ENCODE measurements at regions not wholly inside any gene's neighbourhood (a gene's known extent, or its start where the extent isn't known, plus 50 kb on each side); places are given as distances from the start of the nearest gene placed in this dataset.
"Not testable (repeated sequence)": the region's sequence is repeated elsewhere in the genome, so short reads cannot be mapped to it uniquely, and the experiment has no call there.

DNA sequence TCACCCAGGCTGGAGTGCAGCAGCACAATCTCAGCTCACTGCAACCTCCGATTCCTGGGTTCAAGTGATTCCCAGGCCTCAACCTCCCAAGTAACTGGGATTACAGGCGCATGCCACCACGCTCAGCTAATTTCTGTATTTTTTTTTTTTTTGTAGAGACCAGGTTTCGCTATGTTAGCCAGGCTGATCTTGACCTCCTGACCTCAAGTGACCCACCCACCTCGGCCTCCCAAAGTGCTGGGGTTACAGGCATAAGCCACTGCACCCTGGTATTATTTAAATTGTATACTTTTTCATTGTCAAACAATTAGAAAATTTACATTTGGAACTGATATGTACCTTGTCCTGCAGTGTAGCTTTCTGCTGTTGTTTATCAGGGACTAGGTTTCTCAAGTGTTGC, 111.3 kb upstream of the ZSWIM2 start:
- ATAC-seq; H3K27me3 Mint-ChIP-seq (ENCODE audit: low read depth); H3K4me1 Mint-ChIP-seq (ENCODE audit: low read depth); DNase-seq; H3K36me3 Mint-ChIP-seq (ENCODE audit: insufficient read depth); H3K4me3 Mint-ChIP-seq; H3K9me3 Mint-ChIP-seq: not testable (repeated sequence)

DNA sequence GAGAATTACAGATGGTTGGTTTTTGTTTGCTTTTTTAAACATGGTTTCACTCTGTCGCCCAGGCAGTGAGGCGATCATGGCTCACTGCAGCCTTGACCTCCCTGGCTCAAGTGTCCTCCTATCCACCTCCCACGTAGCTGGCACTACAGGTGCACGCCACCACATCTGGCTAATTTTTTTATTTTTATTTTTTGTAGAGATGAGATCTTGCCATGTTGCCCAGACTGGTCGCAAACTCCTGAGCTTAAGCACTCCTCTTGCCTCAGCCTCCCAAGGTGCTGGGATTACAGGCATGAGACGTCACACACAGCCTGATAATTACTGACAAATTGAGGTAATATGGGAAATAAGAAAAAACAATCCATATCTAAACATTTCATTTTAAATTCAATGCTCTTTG, 110.5 kb upstream of the ZSWIM2 start:
- ATAC-seq, result no peak
- no peaks in the 10 kb centered on the region for H3K27me3 Mint-ChIP-seq (ENCODE audit: low read depth)
- H3K4me1 Mint-ChIP-seq (ENCODE audit: low read depth), result no peaks in the 10 kb centered on the region
- H3K4me3 Mint-ChIP-seq, result no peak overlapping the region
- no peak for DNase-seq
- no peaks in the 10 kb centered on the region for H3K9me3 Mint-ChIP-seq
- H3K36me3 Mint-ChIP-seq (ENCODE audit: insufficient read depth), result no peaks in the 10 kb centered on the region

GRCh38 chr2:186950694-186951093, 101.7 kb upstream of the ZSWIM2 start:
- ATAC-seq, result no peak
- Mint-ChIP-seq H3K27me3 (ENCODE audit: low read depth) (no peaks in the 10 kb centered on the region), H3K4me1 (ENCODE audit: low read depth) (peaks cover 9% of the 10 kb centered on the region), H3K36me3 (ENCODE audit: insufficient read depth) (no peaks in the 10 kb centered on the region), H3K9me3 (peaks cover 4% of the 10 kb centered on the region), H3K4me3 (no peak overlapping the region)
- no peak for DNase-seq

DNA sequence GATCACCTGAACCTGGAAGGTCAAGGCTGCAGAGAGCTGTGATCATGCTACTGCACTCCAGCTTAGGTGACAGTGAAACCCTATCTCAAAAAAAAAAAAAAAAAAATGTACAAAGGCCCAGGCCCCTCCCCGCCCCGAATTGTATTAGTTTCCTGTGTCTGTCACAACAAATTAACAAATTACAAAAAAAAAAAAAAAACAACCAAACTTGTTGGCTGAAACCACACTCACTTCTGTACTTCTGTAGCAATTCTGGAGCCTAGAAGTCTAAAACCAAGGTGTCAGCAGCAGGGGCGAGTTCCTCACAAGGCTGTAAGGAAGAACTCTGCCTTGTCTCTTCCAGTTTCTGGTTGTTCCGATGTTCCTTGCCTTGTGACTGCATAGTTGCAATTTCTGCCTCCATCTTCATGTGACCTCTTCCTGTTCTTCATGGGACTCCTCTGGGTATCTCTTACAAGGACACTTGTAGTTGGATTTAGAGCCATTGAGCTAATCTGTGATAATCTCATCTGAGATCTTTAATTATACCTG, 100.8 kb upstream of the ZSWIM2 start:
- Mint-ChIP-seq H3K27me3 (ENCODE audit: low read depth) (no peaks in the 10 kb centered on the region), H3K36me3 (ENCODE audit: insufficient read depth) (no peaks in the 10 kb centered on the region)

DNA sequence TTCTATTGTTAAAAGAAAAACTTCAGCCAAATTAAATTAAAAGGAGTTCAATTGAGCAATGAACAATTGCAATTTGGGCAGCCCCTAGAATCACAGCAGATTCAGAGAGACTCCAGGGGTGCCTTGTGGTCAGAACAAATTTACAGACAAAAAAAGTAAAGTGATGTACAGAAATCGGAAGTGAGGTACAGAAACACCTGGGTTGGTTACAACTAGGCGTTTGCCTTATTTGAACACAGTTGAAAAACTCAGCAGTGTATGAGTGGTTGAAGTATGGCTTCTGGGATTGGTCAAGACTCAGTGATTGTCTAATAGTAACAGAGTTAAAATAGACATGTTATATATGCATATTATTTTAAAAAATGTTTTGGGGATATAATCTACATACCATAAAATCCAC, 98.5 kb upstream of the ZSWIM2 start:
- Mint-ChIP-seq H3K4me1 (ENCODE audit: low read depth) (peaks cover 9% of the 10 kb centered on the region), H3K27me3 (ENCODE audit: low read depth) (no peaks in the 10 kb centered on the region), H3K36me3 (ENCODE audit: insufficient read depth) (no peaks in the 10 kb centered on the region), H3K4me3 (no peak overlapping the region), H3K9me3 (no peaks in the 10 kb centered on the region)
- ATAC-seq, result no peak
- no peak for DNase-seq

More for the DNA sequence above, 100.8 kb upstream of the ZSWIM2 start:
- peaks cover 9% of the 10 kb centered on the region for H3K4me1 Mint-ChIP-seq (ENCODE audit: low read depth)
- no peak overlapping the region for H3K4me3 Mint-ChIP-seq
- no peak for DNase-seq
- H3K9me3 Mint-ChIP-seq, result peaks cover 4% of the 10 kb centered on the region
- no peak for ATAC-seq

DNA sequence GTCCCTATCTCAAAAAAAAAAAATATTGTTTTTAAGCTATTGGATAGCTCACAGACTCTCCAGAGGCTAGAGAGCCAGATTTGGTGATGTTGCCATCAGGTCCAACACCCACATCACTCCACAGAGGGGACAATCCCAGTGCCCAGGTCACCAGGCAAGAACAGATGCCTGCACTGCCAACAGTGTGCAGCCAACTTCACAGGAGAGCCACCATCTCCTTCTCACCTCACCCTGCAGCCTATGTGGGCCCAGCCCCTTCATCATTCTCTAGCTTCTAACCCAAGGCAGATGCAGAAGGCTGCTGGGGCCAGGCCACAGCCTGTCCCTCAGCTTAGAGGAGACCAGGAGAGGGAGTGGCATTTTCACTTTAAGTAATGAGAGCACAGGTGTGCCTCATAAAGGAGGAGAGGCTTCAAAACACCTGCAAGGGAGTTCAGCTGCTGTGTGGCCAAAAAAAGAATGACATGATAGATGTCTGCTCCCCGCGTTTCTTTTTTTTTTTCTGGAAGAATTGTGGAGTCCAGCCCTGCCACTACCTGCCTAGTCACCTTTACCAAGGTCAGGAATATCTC, 98.0 kb upstream of the ZSWIM2 start:
- H3K9me3 Mint-ChIP-seq, result no peaks in the 10 kb centered on the region
- no peaks in the 10 kb centered on the region for H3K27me3 Mint-ChIP-seq (ENCODE audit: low read depth)
- no peak overlapping the region for H3K4me3 Mint-ChIP-seq
- ATAC-seq (no peak), DNase-seq (no peak)
- no peaks in the 10 kb centered on the region for H3K36me3 Mint-ChIP-seq (ENCODE audit: insufficient read depth)
- H3K4me1 Mint-ChIP-seq (ENCODE audit: low read depth), result peaks cover 9% of the 10 kb centered on the region

DNA sequence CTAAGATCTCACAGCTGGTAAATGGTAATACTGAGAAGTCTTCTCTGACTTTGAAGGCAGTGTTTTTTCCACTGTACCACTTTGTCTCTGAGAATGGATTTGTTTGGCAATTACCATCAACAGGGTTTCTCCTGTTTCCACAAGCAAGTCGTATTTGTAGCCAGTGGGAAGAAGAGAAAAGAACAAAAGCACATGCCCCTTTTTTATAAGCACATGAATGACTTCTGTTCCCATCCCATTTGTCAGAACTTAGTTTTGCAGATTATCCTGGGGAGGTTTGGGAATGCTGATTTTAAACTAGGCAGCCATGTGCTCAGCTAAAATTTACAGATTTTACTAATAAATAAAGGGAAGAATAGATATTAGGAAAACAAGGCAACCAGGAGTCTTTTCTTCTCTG, 92.9 kb upstream of the ZSWIM2 start:
- H3K36me3 Mint-ChIP-seq (ENCODE audit: insufficient read depth), result no peaks in the 10 kb centered on the region
- H3K4me3 Mint-ChIP-seq, result no peak overlapping the region
- ATAC-seq, result no peak
- no peaks in the 10 kb centered on the region for H3K4me1 Mint-ChIP-seq (ENCODE audit: low read depth)
- no peaks in the 10 kb centered on the region for H3K27me3 Mint-ChIP-seq (ENCODE audit: low read depth)
- no peaks in the 10 kb centered on the region for H3K9me3 Mint-ChIP-seq
- no peak for DNase-seq

DNA sequence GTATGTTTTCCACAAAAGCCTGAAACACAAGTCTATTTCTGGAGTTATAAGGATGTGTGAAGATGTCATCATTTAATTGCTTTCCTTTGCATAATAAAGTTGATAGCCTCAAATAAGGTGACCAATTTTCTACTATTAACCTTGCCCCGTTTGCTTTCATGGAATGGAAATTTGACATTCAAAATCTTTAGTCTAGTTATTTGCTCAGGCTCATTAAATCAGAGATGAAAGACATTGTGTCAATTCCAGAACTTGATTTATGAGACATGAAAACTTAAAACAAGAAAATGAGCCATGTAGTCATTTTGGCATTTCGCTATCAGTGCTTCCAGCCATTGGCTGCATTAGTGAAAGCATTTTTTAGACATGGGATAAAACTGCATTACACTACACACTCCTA, 91.5 kb upstream of the ZSWIM2 start:
- DNase-seq, result no peak
- H3K4me3 Mint-ChIP-seq, result no peak overlapping the region
- no peaks in the 10 kb centered on the region for H3K27me3 Mint-ChIP-seq (ENCODE audit: low read depth)
- no peaks in the 10 kb centered on the region for H3K36me3 Mint-ChIP-seq (ENCODE audit: insufficient read depth)
- no peak for ATAC-seq
- H3K4me1 Mint-ChIP-seq (ENCODE audit: low read depth), result no peaks in the 10 kb centered on the region
- H3K9me3 Mint-ChIP-seq, result no peaks in the 10 kb centered on the region

- Mint-ChIP-seq H3K4me3 (no peak overlapping the region), H3K9me3 (peaks cover 4% of the 10 kb centered on the region), H3K36me3 (ENCODE audit: insufficient read depth) (no peaks in the 10 kb centered on the region), H3K27me3 (ENCODE audit: low read depth) (peaks cover 2% of the 10 kb centered on the region), H3K4me1 (ENCODE audit: low read depth) (no peaks in the 10 kb centered on the region)
- ATAC-seq, result no peak
- DNase-seq, result no peak
Measured at GRCh38 chr2:186934420-186934819, 85.5 kb upstream of the ZSWIM2 start.

- H3K4me3 Mint-ChIP-seq, result no peak overlapping the region
- DNase-seq, result no peak
- ATAC-seq, result no peak
- H3K4me1 Mint-ChIP-seq (ENCODE audit: low read depth), result no peaks in the 10 kb centered on the region
- peaks cover 2% of the 10 kb centered on the region for H3K27me3 Mint-ChIP-seq (ENCODE audit: low read depth)
- H3K9me3 Mint-ChIP-seq, result peaks cover 4% of the 10 kb centered on the region
- no peaks in the 10 kb centered on the region for H3K36me3 Mint-ChIP-seq (ENCODE audit: insufficient read depth)
Measured at GRCh38 chr2:186927867-186928191, 78.9 kb upstream of the ZSWIM2 start.

GRCh38 chr2:186927185-186927866, 78.4 kb upstream of the ZSWIM2 start:
- Mint-ChIP-seq H3K9me3 (peaks cover 4% of the 10 kb centered on the region), H3K27me3 (ENCODE audit: low read depth) (peaks cover 2% of the 10 kb centered on the region), H3K4me3 (no peak overlapping the region), H3K4me1 (ENCODE audit: low read depth) (no peaks in the 10 kb centered on the region), H3K36me3 (ENCODE audit: insufficient read depth) (no peaks in the 10 kb centered on the region)
- ATAC-seq (no peak), DNase-seq (no peak)

- H3K36me3 Mint-ChIP-seq (ENCODE audit: insufficient read depth), result no peaks in the 10 kb centered on the region
- no peaks in the 10 kb centered on the region for H3K27me3 Mint-ChIP-seq (ENCODE audit: low read depth)
- DNase-seq, result no peak
- H3K9me3 Mint-ChIP-seq, result peaks cover 4% of the 10 kb centered on the region
- ATAC-seq, result no peak
- no peak overlapping the region for H3K4me3 Mint-ChIP-seq
- H3K4me1 Mint-ChIP-seq (ENCODE audit: low read depth), result no peaks in the 10 kb centered on the region
Measured at GRCh38 chr2:186925514-186925913, 76.5 kb upstream of the ZSWIM2 start.

DNA sequence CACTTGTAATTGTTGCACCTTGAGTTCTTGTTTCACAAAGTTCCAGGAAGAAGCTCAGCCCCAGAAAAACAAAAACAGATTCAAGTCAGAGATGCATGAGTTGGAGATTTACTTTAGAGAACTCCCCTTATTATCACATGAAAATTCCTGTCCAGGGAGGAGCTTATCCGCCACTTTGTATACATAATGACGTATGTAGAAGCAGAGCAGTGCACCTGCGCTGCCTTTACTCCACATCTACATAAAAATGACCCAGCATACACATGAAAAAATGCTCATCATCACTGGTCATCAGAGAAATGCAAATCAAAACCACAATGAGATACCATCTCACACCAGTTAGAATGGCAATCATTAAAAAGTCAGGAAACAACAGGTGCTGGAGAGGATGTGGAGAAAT, 73.3 kb upstream of the ZSWIM2 start:
- not testable (repeated sequence) for ATAC-seq; DNase-seq; H3K4me1 Mint-ChIP-seq (ENCODE audit: low read depth); H3K36me3 Mint-ChIP-seq (ENCODE audit: insufficient read depth); H3K9me3 Mint-ChIP-seq; H3K27me3 Mint-ChIP-seq (ENCODE audit: low read depth); H3K4me3 Mint-ChIP-seq

GRCh38 chr2:186919296-186919695, 70.3 kb upstream of the ZSWIM2 start:
- H3K36me3 Mint-ChIP-seq (ENCODE audit: insufficient read depth), result no peaks in the 10 kb centered on the region
- no peaks in the 10 kb centered on the region for H3K27me3 Mint-ChIP-seq (ENCODE audit: low read depth)
- no peak for DNase-seq
- ATAC-seq, result no peak
- no peaks in the 10 kb centered on the region for H3K9me3 Mint-ChIP-seq
- H3K4me3 Mint-ChIP-seq, result no peak overlapping the region
- no peaks in the 10 kb centered on the region for H3K4me1 Mint-ChIP-seq (ENCODE audit: low read depth)

- Mint-ChIP-seq H3K27me3 (ENCODE audit: low read depth) (no peaks in the 10 kb centered on the region), H3K4me3 (no peak overlapping the region), H3K4me1 (ENCODE audit: low read depth) (no peaks in the 10 kb centered on the region), H3K36me3 (ENCODE audit: insufficient read depth) (no peaks in the 10 kb centered on the region), H3K9me3 (no peaks in the 10 kb centered on the region)
- no peak for ATAC-seq
- no peak for DNase-seq
Measured at GRCh38 chr2:186918495-186918894, 69.5 kb upstream of the ZSWIM2 start.
